GM23338 (cell line): ENCODE measurements at regions not wholly inside any gene's neighbourhood (a gene's known extent, or its start where the extent isn't known, plus 50 kb on each side); places are given as distances from the start of the nearest gene placed in this dataset.

ENCODE experiments used
- ATAC-seq: fragments of 200-7000 bp; cut with Tn5 transposase; 3 replicates; pipeline ENCODE4 v1.9.1; 2020
- DNase-seq: peaks from one replicate; pipeline ENCODE4 v3.0.0-alpha.2; 2015; ENCODE audit warnings: low spot score
- H2AFZ ChIP-seq: fragments of 200-600 bp; sonication (generic); 2 replicates; pipeline ENCODE4 v1.8.0; 2016; ENCODE audit warnings: antibody characterized with exemption, mild to moderate bottlenecking, moderate library complexity
- H3F3A ChIP-seq: fragments of 200-600 bp; sonication (generic); replicated peaks from 2 replicates; pipeline ENCODE4 v1.8.0; 2017; ENCODE audit warnings: antibody characterized with exemption, mixed run types, low read depth
- H3K27ac ChIP-seq: fragments of 200-600 bp; sonication (generic); 2 replicates; pipeline ENCODE4 v1.6.1; 2016; ENCODE audit warnings: low read depth
- H3K27me3 ChIP-seq: fragments of 200-600 bp; sonication (generic); 2 replicates; pipeline ENCODE4 v1.8.0; 2016; ENCODE audit warnings: mild to moderate bottlenecking, mixed run types, moderate library complexity; ENCODE audit not compliant: insufficient read depth
- H3K36me3 ChIP-seq: fragments of 200-600 bp; sonication (generic); 2 replicates; pipeline ENCODE4 v1.8.0; 2016; ENCODE audit warnings: mild to moderate bottlenecking; ENCODE audit not compliant: insufficient read depth
- H3K4me1 ChIP-seq: fragments of 200-600 bp; sonication (generic); 2 replicates; pipeline ENCODE4 v1.8.0; 2016; ENCODE audit warnings: mild to moderate bottlenecking, moderate library complexity; ENCODE audit not compliant: insufficient read depth
- H3K4me2 ChIP-seq: fragments of 200-600 bp; sonication (generic); 2 replicates; pipeline ENCODE4 v1.7.1; 2017; ENCODE audit warnings: mixed run types
- H3K4me3 ChIP-seq: fragments of 200-600 bp; sonication (generic); 2 replicates; pipeline ENCODE4 v1.6.1; 2016; ENCODE audit warnings: mixed run types
- H3K79me2 ChIP-seq: fragments of 200-600 bp; sonication (generic); replicated peaks from 2 replicates; pipeline ENCODE4 v1.8.0; 2017; ENCODE audit warnings: mild to moderate bottlenecking; ENCODE audit not compliant: insufficient read depth
- H3K9me2 ChIP-seq: fragments of 200-600 bp; sonication (generic); 2 replicates; pipeline ENCODE4 v1.8.0; 2017; ENCODE audit not compliant: insufficient read depth
- H4K20me1 ChIP-seq: fragments of 200-600 bp; sonication (generic); replicated peaks from 2 replicates; pipeline ENCODE4 v1.8.0; 2017; ENCODE audit warnings: mild to moderate bottlenecking; ENCODE audit not compliant: insufficient read depth
- H3K27ac Mint-ChIP-seq: 2 replicates; pipeline ENCODE4 v1.8.0; 2020; ENCODE audit warnings: inconsistent platforms, mild to moderate bottlenecking, moderate library complexity, mixed read lengths
- H3K27me3 Mint-ChIP-seq: 3 replicates; pipeline ENCODE4 v1.8.0; 2022; ENCODE audit warnings: low read depth, mild to moderate bottlenecking, moderate library complexity, mixed read lengths, inconsistent platforms; ENCODE audit not compliant: insufficient read depth, poor library complexity
- H3K36me3 Mint-ChIP-seq: 3 replicates; pipeline ENCODE4 v1.8.0; 2021; ENCODE audit warnings: low read depth, mild to moderate bottlenecking, inconsistent platforms, moderate library complexity, mixed read lengths
- H3K4me1 Mint-ChIP-seq: 3 replicates; pipeline ENCODE4 v1.8.0; 2020; ENCODE audit warnings: mild to moderate bottlenecking, inconsistent platforms, mixed read lengths
- H3K4me3 Mint-ChIP-seq: 3 replicates; pipeline ENCODE4 v1.8.0; 2021; ENCODE audit warnings: moderate library complexity, mild to moderate bottlenecking, inconsistent platforms, mixed read lengths
- H3K9me3 Mint-ChIP-seq: 3 replicates; pipeline ENCODE4 v1.8.0; 2020; ENCODE audit warnings: moderate library complexity, mild to moderate bottlenecking, inconsistent platforms, mixed read lengths
- CREB1 ChIP-seq: fragments of 250-450 bp; sonication (Bioruptor Pico); IDR thresholded peaks from 2 replicates; pipeline ENCODE4 v1.5.0; 2020; ENCODE audit warnings: low read depth, mild to moderate bottlenecking, moderate library complexity
- CTCF ChIP-seq, 2 experiments: fragments of 200-600 bp in 1 of 2; sonication (generic) in 1 of 2; conservative IDR thresholded peaks; 2 replicates each; pipeline versions ENCODE4 v1.5.1 to v1.6.1; 2016 to 2017; ENCODE audit warnings: antibody characterized with exemption in 2 of 2, low read depth in 2 of 2, mild to moderate bottlenecking in 2 of 2, moderate library complexity in 1 of 2
- ETS1 ChIP-seq: IDR thresholded peaks from 2 replicates; pipeline ENCODE4 v1.6.1; 2016; ENCODE audit warnings: antibody characterized with exemption
- EZH2 ChIP-seq: fragments of 200-600 bp; sonication (generic); IDR thresholded peaks from one replicate; pipeline ENCODE4 v1.8.0; 2017; ENCODE audit warnings: antibody characterized with exemption, mild to moderate bottlenecking, low read depth; ENCODE audit not compliant: unreplicated experiment
- EZH2phosphoT487 ChIP-seq: fragments of 200-600 bp; sonication (generic); IDR thresholded peaks from one replicate; pipeline ENCODE4 v1.8.1; 2018; ENCODE audit warnings: antibody characterized with exemption; ENCODE audit not compliant: unreplicated experiment
- JUNB ChIP-seq: IDR thresholded peaks from one replicate; pipeline ENCODE4 v1.6.1; 2016; ENCODE audit warnings: antibody characterized with exemption; ENCODE audit not compliant: unreplicated experiment
- NANOG ChIP-seq: IDR thresholded peaks from 2 replicates; pipeline ENCODE4 v1.6.1; 2016; ENCODE audit warnings: antibody characterized with exemption, borderline replicate concordance
- POLR2AphosphoS5 ChIP-seq: IDR thresholded peaks from 2 replicates; pipeline ENCODE4 v1.6.1; 2016; ENCODE audit warnings: antibody characterized with exemption, low read depth
- REST ChIP-seq: IDR thresholded peaks from one replicate; pipeline ENCODE4 v1.6.1; 2018; ENCODE audit warnings: antibody characterized with exemption; ENCODE audit not compliant: unreplicated experiment
- STAT1 ChIP-seq: IDR thresholded peaks from one replicate; pipeline ENCODE4 v1.6.1; 2016; ENCODE audit warnings: antibody characterized with exemption; ENCODE audit not compliant: unreplicated experiment
- ZNF114 ChIP-seq: fragments of 250-450 bp; sonication (Bioruptor Pico); IDR thresholded peaks from 2 replicates; pipeline ENCODE4 v1.5.0; 2020; ENCODE audit warnings: mild to moderate bottlenecking, moderate library complexity
- ZNF331 ChIP-seq: fragments of 250-450 bp; sonication (Bioruptor Pico); IDR thresholded peaks from 2 replicates; pipeline ENCODE4 v1.5.0; 2020; ENCODE audit warnings: low read depth, mild to moderate bottlenecking, moderate library complexity
- ZNF462 ChIP-seq: fragments of 250-450 bp; sonication (Bioruptor Pico); IDR thresholded peaks from 2 replicates; pipeline ENCODE4 v1.5.0; 2020; ENCODE audit warnings: mild to moderate bottlenecking, moderate library complexity

- H3K9me2 ChIP-seq: peaks cover 8% of the 10 kb centered on the region; the same call in 1 of the 2 replicates
- Mint-ChIP-seq H3K27me3 (peaks cover 1% of the 10 kb centered on the region), H3K4me1 (no peaks in the 10 kb centered on the region), H3K4me3 (no peak overlapping the region), H3K9me3 (peaks cover 6% of the 10 kb centered on the region; the same call in 1 of the 3 replicates), H3K36me3 (no peaks in the 10 kb centered on the region), H3K27ac (no peak overlapping the region)
- no peaks in the 10 kb centered on the region for H4K20me1 ChIP-seq
- no peak overlapping the region for H3K27ac ChIP-seq
- H3F3A ChIP-seq: no peaks in the 10 kb centered on the region
- no peak overlapping the region for H2AFZ ChIP-seq
- no peak overlapping the region for H3K4me2 ChIP-seq
- no peaks in the 10 kb centered on the region for H3K4me1 ChIP-seq
- DNase-seq (no peak), ATAC-seq (no peak)
- no peak overlapping the region for H3K4me3 ChIP-seq
- no peaks in the 10 kb centered on the region for H3K36me3 ChIP-seq
- TF ChIP-seq POLR2AphosphoS5 (no peak), JUNB (no peak), ZNF331 (no peak), NANOG (no peak), STAT1 (no peak), EZH2phosphoT487 (no peak), EZH2 (no peak), ZNF114 (CRISPR knock-in tag) (no peak), ETS1 (no peak), ZNF462 (CRISPR knock-in tag) (no peak), CREB1 (no peak), CTCF (conservative IDR thresholded peaks at IDR 0.05; ENCODE audit: low read depth in 2 of 2) (no peak), REST (no peak)
- H3K27me3 ChIP-seq: no peaks in the 10 kb centered on the region
- no peaks in the 10 kb centered on the region for H3K79me2 ChIP-seq
Measured at GRCh38 chr18:77495079-77495478, 245.4 kb downstream of the GALR1 start.
